Body of pancreas (tissue), 4 donors: ENCODE measurements at regions not wholly inside any gene's neighbourhood (a gene's known extent, or its start where the extent isn't known, plus 50 kb on each side); places are given as distances from the start of the nearest gene placed in this dataset.

ENCODE experiments used
- ATAC-seq: fragments of 150-250 bp; one replicate; pipeline ENCODE4 v1.9.1; 2016
- DNase-seq, 4 donors: peaks; one replicate each; pipeline ENCODE4 v3.0.0-alpha.2; 2019
- H3K27ac ChIP-seq, 4 donors: fragments of 200-600 bp; sonication (generic); 1 replicate in 3 of 4; 2 replicates in 1 of 4; pipeline versions ENCODE4 v1.5.1 to v1.6.1; 2016 to 2019; ENCODE audit warnings: mild to moderate bottlenecking in 1 of 4, mixed read lengths in 1 of 4, moderate library complexity in 1 of 4
- H3K27me3 ChIP-seq, 2 donors: fragments of 200-600 bp; sonication (generic); one replicate each; pipeline ENCODE4 v1.6.0; 2016; ENCODE audit warnings: mild to moderate bottlenecking in 1 of 2
- H3K36me3 ChIP-seq, 2 donors: fragments of 200-600 bp; sonication (generic); replicated peaks in 1 of 2; 2 replicates each; pipeline ENCODE4 v1.5.1; 2016; ENCODE audit warnings: low read depth in 2 of 2; ENCODE audit not compliant: insufficient read depth in 1 of 2
- H3K4me1 ChIP-seq: fragments of 200-600 bp; sonication (generic); one replicate; pipeline ENCODE4 v1.6.0; 2016
- H3K4me3 ChIP-seq, 2 donors: fragments of 200-600 bp; sonication (generic); 1 replicate in 1 of 2; 2 replicates in 1 of 2; pipeline ENCODE4 v1.5.1; 2016 to 2019
- H3K9me3 ChIP-seq, 3 donors: fragments of 200-600 bp; sonication (generic); 1 replicate in 2 of 3; 2 replicates in 1 of 3; pipeline ENCODE4 v1.5.1; 2016
- CTCF ChIP-seq, 7 experiments: fragments of 450-650 bp in 4 of 7; fragments of 200-600 bp in 3 of 7; sonication (generic) in 3 of 7; IDR thresholded peaks; one replicate each; pipeline ENCODE4 v1.5.1; 2016 to 2019; ENCODE audit warnings: antibody characterized with exemption in 7 of 7
- POLR2A ChIP-seq, 3 donors: fragments of 450-650 bp; IDR thresholded peaks; one replicate each; pipeline ENCODE4 v1.6.1; 2016; ENCODE audit warnings: antibody characterized with exemption in 3 of 3, mild to moderate bottlenecking in 2 of 3
- WGBS, 2 donors: methylation state at CpG; one replicate each; pipeline ENCODE4 v1.1.5; 2017; 5-methylcytosine and 5-hydroxymethylcytosine counted together
- intact Hi-C: fragments of 100-400 bp; cut with DNase I; formaldehyde crosslinking; loops from one replicate; pipeline ENCODE4 v1.15.1; 2023

- 74 to 85% methylated on average over 1 of the region's 1 CpG for WGBS, 2 donors
- Histone ChIP-seq H3K4me1 (peaks cover 4% of the 10 kb centered on the region), H3K27me3 (no peaks in the 10 kb centered on the region), H3K36me3 (no peaks in the 10 kb centered on the region), H3K27ac (no peak overlapping the region), H3K9me3 (no peaks in the 10 kb centered on the region), H3K4me3 (no peak overlapping the region)
- DNase-seq = no peak
- intact Hi-C loops = no loop called here
- ATAC-seq = no peak
- no peak for TF ChIP-seq POLR2A (IDR thresholded peaks at IDR 0.05)
- TF ChIP-seq CTCF (IDR thresholded peaks at IDR 0.05) = no peak
Observed at GRCh38 chr1:239262538-239262937, 123.8 kb upstream of the CHRM3 start.

GRCh38 chr1:239261521-239261920 lies 124.8 kb upstream of the CHRM3 start:
- TF ChIP-seq POLR2A (IDR thresholded peaks at IDR 0.05) (no peak), CTCF (IDR thresholded peaks at IDR 0.05) (no peak)
- H3K36me3 ChIP-seq = no peaks in the 10 kb centered on the region
- H3K9me3 ChIP-seq = no peaks in the 10 kb centered on the region
- ATAC-seq (no peak), DNase-seq (no peak)
- H3K4me1 ChIP-seq = peaks cover 4% of the 10 kb centered on the region
- H3K4me3 ChIP-seq = no peak overlapping the region
- WGBS, 2 donors = 83 to 91% methylated on average over 2 of the region's 2 CpGs
- intact Hi-C loops = no loop called here
- no peak overlapping the region for H3K27ac ChIP-seq
- no peaks in the 10 kb centered on the region for H3K27me3 ChIP-seq

GRCh38 chr1:239260842-239261241 lies 125.5 kb upstream of the CHRM3 start:
- 68 to 76% methylated on average over 4 of the region's 4 CpGs for WGBS, 2 donors
- intact Hi-C loops = no loop called here
- no peaks in the 10 kb centered on the region for H3K9me3 ChIP-seq
- TF ChIP-seq POLR2A (IDR thresholded peaks at IDR 0.05) (no peak), CTCF (IDR thresholded peaks at IDR 0.05) (no peak)
- no peaks in the 10 kb centered on the region for H3K27me3 ChIP-seq
- DNase-seq (no peak), ATAC-seq (no peak)
- peaks cover 4% of the 10 kb centered on the region for H3K4me1 ChIP-seq
- no peak overlapping the region for H3K27ac ChIP-seq
- H3K36me3 ChIP-seq = no peaks in the 10 kb centered on the region
- no peak overlapping the region for H3K4me3 ChIP-seq

GRCh38 chr1:239255628-239256160 lies 130.7 kb upstream of the CHRM3 start:
- H3K4me3 ChIP-seq = no peak overlapping the region
- H3K27me3 ChIP-seq = no peaks in the 10 kb centered on the region
- no peak overlapping the region for H3K27ac ChIP-seq
- DNase-seq (no peak), ATAC-seq (no peak)
- TF ChIP-seq CTCF (IDR thresholded peaks at IDR 0.05) = no peak
- no peak for TF ChIP-seq POLR2A (IDR thresholded peaks at IDR 0.05)
- no peaks in the 10 kb centered on the region for H3K36me3 ChIP-seq
- WGBS, 2 donors = 88 to 90% methylated on average over 12 to 22 of the region's 22 CpGs
- intact Hi-C loops = no loop called here
- peaks cover under 1% of the 10 kb centered on the region for H3K4me1 ChIP-seq
- H3K9me3 ChIP-seq = no peaks in the 10 kb centered on the region

- Histone ChIP-seq H3K9me3 (no peaks in the 10 kb centered on the region), H3K27me3 (no peaks in the 10 kb centered on the region), H3K4me1 (peaks cover 7% of the 10 kb centered on the region), H3K36me3 (no peaks in the 10 kb centered on the region), H3K4me3 (no peak overlapping the region), H3K27ac (no peak overlapping the region)
- no peak for DNase-seq
- WGBS, 2 donors = 64 to 82% methylated on average over 4 of the region's 4 CpGs
- TF ChIP-seq POLR2A (IDR thresholded peaks at IDR 0.05) (no peak), CTCF (IDR thresholded peaks at IDR 0.05) (no peak)
- intact Hi-C loops = no loop called here
- ATAC-seq = no peak
Observed at GRCh38 chr1:239254999-239255398, 131.4 kb upstream of the CHRM3 start.
